Hepatocyte (in vitro differentiated cells): ENCODE measurements at regions not wholly inside any gene's neighbourhood (a gene's known extent, or its start where the extent isn't known, plus 50 kb on each side); places are given as distances from the start of the nearest gene placed in this dataset.
"Not testable (repeated sequence)": the region's sequence is repeated elsewhere in the genome, so short reads cannot be mapped to it uniquely, and the experiment has no call there.

Source experiments
- DNase-seq: peaks from one replicate; pipeline ENCODE4 v3.0.0-alpha.2; 2016; ENCODE audit warnings: low spot score
- H2AFZ ChIP-seq: fragments of 200-600 bp; sonication (generic); 2 replicates; pipeline ENCODE4 v1.6.0; 2016; ENCODE audit warnings: antibody characterized with exemption, mild to moderate bottlenecking
- H3K27ac ChIP-seq: fragments of 200-600 bp; sonication (generic); 2 replicates; pipeline ENCODE4 v1.5.1; 2016; ENCODE audit warnings: mild to moderate bottlenecking
- H3K27me3 ChIP-seq: fragments of 200-600 bp; sonication (generic); 2 replicates; pipeline ENCODE4 v1.6.1; 2016
- H3K36me3 ChIP-seq: fragments of 200-600 bp; sonication (generic); replicated peaks from 2 replicates; pipeline ENCODE4 v1.5.1; 2016; ENCODE audit warnings: low read depth; ENCODE audit not compliant: insufficient read depth
- H3K4me1 ChIP-seq: fragments of 200-600 bp; sonication (generic); 2 replicates; pipeline ENCODE4 v1.5.1; 2016; ENCODE audit warnings: mild to moderate bottlenecking, moderate library complexity; ENCODE audit not compliant: insufficient read depth
- H3K4me2 ChIP-seq: fragments of 200-600 bp; sonication (generic); 2 replicates; pipeline ENCODE4 v1.6.0; 2016
- H3K4me3 ChIP-seq: fragments of 200-600 bp; sonication (generic); 2 replicates; pipeline ENCODE4 v1.5.1; 2016; ENCODE audit warnings: mild to moderate bottlenecking
- H3K79me2 ChIP-seq: fragments of 200-600 bp; sonication (generic); 2 replicates; pipeline ENCODE4 v1.6.0; 2017; ENCODE audit warnings: mild to moderate bottlenecking
- H3K9me2 ChIP-seq: fragments of 200-600 bp; sonication (generic); replicated peaks from 2 replicates; pipeline ENCODE4 v1.6.0; 2017; ENCODE audit warnings: mild to moderate bottlenecking; ENCODE audit not compliant: insufficient read depth
- H3K9me3 ChIP-seq: fragments of 200-600 bp; sonication (generic); 2 replicates; pipeline ENCODE4 v1.5.1; 2016; ENCODE audit warnings: low read depth, mild to moderate bottlenecking
- H4K20me1 ChIP-seq: fragments of 200-600 bp; sonication (generic); 2 replicates; pipeline ENCODE4 v1.6.0; 2016; ENCODE audit warnings: mild to moderate bottlenecking; ENCODE audit not compliant: insufficient read depth, poor library complexity, severe bottlenecking
- CTCF ChIP-seq: fragments of 200-600 bp; sonication (generic); IDR thresholded peaks from 2 replicates; pipeline ENCODE4 v1.5.1; 2016; ENCODE audit warnings: antibody characterized with exemption, mild to moderate bottlenecking; ENCODE audit not compliant: poor library complexity
- EZH2 ChIP-seq: fragments of 200-600 bp; sonication (generic); IDR thresholded peaks from 2 replicates; pipeline ENCODE4 v1.6.1; 2016; ENCODE audit warnings: antibody characterized with exemption, mild to moderate bottlenecking, borderline replicate concordance
- EZH2phosphoT487 ChIP-seq: fragments of 200-600 bp; sonication (generic); IDR thresholded peaks from one replicate; pipeline ENCODE4 v1.6.1; 2018; ENCODE audit warnings: antibody characterized with exemption, mild to moderate bottlenecking, low read depth, moderate library complexity; ENCODE audit not compliant: unreplicated experiment, severe bottlenecking
- WGBS: methylation state at CpG from one replicate; pipeline ENCODE4 v1.1.6; 2016; ENCODE audit warnings: low lambda C conversion rate; ENCODE audit errors: missing lambda C conversion rate; 5-methylcytosine and 5-hydroxymethylcytosine counted together

- H3K27me3 ChIP-seq: no peaks in the 10 kb centered on the region
- H2AFZ ChIP-seq: no peak overlapping the region
- 68% methylated on average over 7 of the region's 7 CpGs for WGBS
- H3K4me2 ChIP-seq: no peak overlapping the region
- no peaks in the 10 kb centered on the region for H3K79me2 ChIP-seq
- H3K9me2 ChIP-seq: no peaks in the 10 kb centered on the region
- H3K4me1 ChIP-seq: peaks cover 14% of the 10 kb centered on the region
- no peak for TF ChIP-seq EZH2
- no peak for TF ChIP-seq CTCF
- H3K27ac ChIP-seq: no peak overlapping the region
- DNase-seq: no peak
- H3K9me3 ChIP-seq: no peaks in the 10 kb centered on the region
- H4K20me1 ChIP-seq: no peaks in the 10 kb centered on the region
- H3K4me3 ChIP-seq: no peak overlapping the region
- H3K36me3 ChIP-seq: no peaks in the 10 kb centered on the region
Measured at GRCh38 chr3:194957743-194958240, 272.1 kb downstream of the FAM43A start.

- Histone ChIP-seq H3K4me3 (no peak overlapping the region), H4K20me1 (no peaks in the 10 kb centered on the region), H3K36me3 (no peaks in the 10 kb centered on the region), H3K27ac (no peak overlapping the region), H3K9me2 (no peaks in the 10 kb centered on the region), H3K79me2 (no peaks in the 10 kb centered on the region), H3K27me3 (no peaks in the 10 kb centered on the region), H3K4me2 (no peak overlapping the region), H3K4me1 (no peaks in the 10 kb centered on the region), H2AFZ (no peak overlapping the region), H3K9me3 (no peaks in the 10 kb centered on the region)
- 89% methylated on average over 7 of the region's 7 CpGs for WGBS
- DNase-seq: no peak
- TF ChIP-seq EZH2phosphoT487: no peak
- no peak for TF ChIP-seq CTCF
- TF ChIP-seq EZH2: no peak
Measured at GRCh38 chr3:194959217-194959616, 273.5 kb downstream of the FAM43A start.

- H3K4me2 ChIP-seq, H4K20me1 ChIP-seq, H3K9me2 ChIP-seq, H3K9me3 ChIP-seq, H3K4me1 ChIP-seq, H3K27ac ChIP-seq, H3K79me2 ChIP-seq, H3K27me3 ChIP-seq, H2AFZ ChIP-seq, DNase-seq, H3K36me3 ChIP-seq, H3K4me3 ChIP-seq: not testable (repeated sequence)
- WGBS: 87% methylated on average over 10 of the region's 10 CpGs
Measured at GRCh38 chr3:194959666-194960065, 274.0 kb downstream of the FAM43A start.

- Histone ChIP-seq H3K9me2 (no peaks in the 10 kb centered on the region), H3K4me2 (no peak overlapping the region), H3K9me3 (no peaks in the 10 kb centered on the region), H3K79me2 (no peaks in the 10 kb centered on the region), H3K4me3 (no peak overlapping the region), H3K27me3 (no peaks in the 10 kb centered on the region), H3K27ac (no peak overlapping the region), H3K4me1 (no peaks in the 10 kb centered on the region), H4K20me1 (no peaks in the 10 kb centered on the region), H2AFZ (no peak overlapping the region), H3K36me3 (no peaks in the 10 kb centered on the region)
- DNase-seq: no peak
- WGBS: 89% methylated on average over 14 of the region's 14 CpGs
- TF ChIP-seq EZH2 (no peak), EZH2phosphoT487 (no peak), CTCF (no peak)
Measured at GRCh38 chr3:194960446-194961032, 274.9 kb downstream of the FAM43A start.
